SK-N-SH treated with all-trans-retinoic acid at 6 μM for 48 hours (cell line): ENCODE measurements at regions not wholly inside any gene's neighbourhood (a gene's known extent, or its start where the extent isn't known, plus 50 kb on each side); places are given as distances from the start of the nearest gene placed in this dataset.

Experiments
- ATAC-seq: fragments of 200-7000 bp; cut with Tn5 transposase; 3 replicates; pipeline ENCODE4 v1.9.1; 2020; ENCODE audit warnings: mild to moderate bottlenecking, moderate library complexity
- ARNTL ChIP-seq: fragments of 450-650 bp; formaldehyde crosslinking; IDR thresholded peaks from 2 replicates; pipeline ENCODE4 v1.5.0; 2020; ENCODE audit warnings: low read depth, mild to moderate bottlenecking, moderate library complexity, borderline replicate concordance
- BACH2 ChIP-seq: fragments of 250-450 bp; sonication (Bioruptor Pico); IDR thresholded peaks from 2 replicates; pipeline ENCODE4 v1.9.0; 2021; ENCODE audit warnings: mild to moderate bottlenecking, borderline replicate concordance
- CREB5 ChIP-seq: fragments of 250-450 bp; sonication (Bioruptor Pico); IDR thresholded peaks from 2 replicates; pipeline ENCODE4 v1.5.1; 2020; ENCODE audit warnings: low read depth, mild to moderate bottlenecking, moderate library complexity
- CSDC2 ChIP-seq: fragments of 250-450 bp; sonication (Bioruptor Pico); IDR thresholded peaks from 2 replicates; pipeline ENCODE4 v1.5.0; 2020; ENCODE audit warnings: mild to moderate bottlenecking, moderate library complexity
- CSRNP3 ChIP-seq: fragments of 250-450 bp; sonication (Bioruptor Pico); IDR thresholded peaks from 2 replicates; pipeline ENCODE4 v1.5.1; 2021; ENCODE audit warnings: mild to moderate bottlenecking, moderate library complexity
- ESRRG ChIP-seq: fragments of 250-450 bp; sonication (Bioruptor Pico); IDR thresholded peaks from 2 replicates; pipeline ENCODE4 v1.6.1; 2021; ENCODE audit warnings: mild to moderate bottlenecking
- GLIS3 ChIP-seq: fragments of 250-450 bp; sonication (Bioruptor Pico); IDR thresholded peaks from 2 replicates; pipeline ENCODE4 v1.5.0; 2020; ENCODE audit warnings: mild to moderate bottlenecking, moderate library complexity
- ISL1 ChIP-seq: fragments of 250-450 bp; sonication (Bioruptor Pico); IDR thresholded peaks from 2 replicates; pipeline ENCODE4 v2.1.2; 2022; ENCODE audit warnings: mild to moderate bottlenecking, moderate library complexity
- OSR1 ChIP-seq: fragments of 250-450 bp; sonication (Bioruptor Pico); IDR thresholded peaks from 2 replicates; pipeline ENCODE4 v1.8.0; 2022; ENCODE audit warnings: moderate library complexity, mild to moderate bottlenecking, inconsistent platforms
- PATZ1 ChIP-seq: fragments of 250-450 bp; sonication (Bioruptor Pico); IDR thresholded peaks from 2 replicates; pipeline ENCODE4 v1.8.0; 2020; ENCODE audit warnings: mild to moderate bottlenecking, moderate library complexity, borderline replicate concordance
- POU6F1 ChIP-seq: fragments of 250-450 bp; sonication (Bioruptor Pico); IDR thresholded peaks from 2 replicates; pipeline ENCODE4 v1.8.0; 2021; ENCODE audit warnings: low read depth, mild to moderate bottlenecking, moderate library complexity, borderline replicate concordance
- PPARA ChIP-seq: fragments of 250-450 bp; sonication (Bioruptor Pico); IDR thresholded peaks from 2 replicates; pipeline ENCODE4 v1.5.0; 2020; ENCODE audit warnings: mild to moderate bottlenecking, borderline replicate concordance
- SNAI2 ChIP-seq: fragments of 250-450 bp; sonication (Bioruptor Pico); IDR thresholded peaks from 2 replicates; pipeline ENCODE4 v1.5.0; 2020; ENCODE audit warnings: mild to moderate bottlenecking, moderate library complexity
- TCF4 ChIP-seq: fragments of 250-450 bp; sonication (Bioruptor Pico); IDR thresholded peaks from 2 replicates; pipeline ENCODE4 v1.8.0; 2021; ENCODE audit warnings: mild to moderate bottlenecking, moderate library complexity, borderline replicate concordance
- TOX ChIP-seq: fragments of 250-450 bp; sonication (Bioruptor Pico); IDR thresholded peaks from 2 replicates; pipeline ENCODE4 v1.8.0; 2021; ENCODE audit warnings: mild to moderate bottlenecking, moderate library complexity, borderline replicate concordance
- TSHZ2 ChIP-seq: fragments of 250-450 bp; sonication (Bioruptor Pico); IDR thresholded peaks from 2 replicates; pipeline ENCODE4 v1.5.0; 2020; ENCODE audit warnings: mild to moderate bottlenecking, moderate library complexity
- ZFP3 ChIP-seq: fragments of 250-450 bp; sonication (Bioruptor Pico); IDR thresholded peaks from 2 replicates; pipeline ENCODE4 v1.5.0; 2020; ENCODE audit warnings: mild to moderate bottlenecking, moderate library complexity
- ZFP30 ChIP-seq: fragments of 450-650 bp; formaldehyde crosslinking; IDR thresholded peaks from 2 replicates; pipeline ENCODE4 v1.5.0; 2022; ENCODE audit warnings: mild to moderate bottlenecking, moderate library complexity
- ZNF565 ChIP-seq: fragments of 450-650 bp; formaldehyde crosslinking; conservative IDR thresholded peaks from 2 replicates; pipeline ENCODE4 v1.5.0; 2020; ENCODE audit warnings: low read depth, mild to moderate bottlenecking, moderate library complexity
- ZNF70 ChIP-seq: fragments of 450-650 bp; formaldehyde crosslinking; IDR thresholded peaks from 2 replicates; pipeline ENCODE4 v1.5.0; 2020; ENCODE audit warnings: mild to moderate bottlenecking, moderate library complexity
- ZNF8 ChIP-seq: fragments of 450-650 bp; formaldehyde crosslinking; IDR thresholded peaks from 2 replicates; pipeline ENCODE4 v1.5.0; 2020; ENCODE audit warnings: mild to moderate bottlenecking, moderate library complexity

GRCh38 chr9:35547889-35548418, 57.1 kb upstream of the TESK1 start:
- no peak for ATAC-seq

GRCh38 chr9:35548571-35548970, 56.5 kb upstream of the TESK1 start:
- ATAC-seq = no peak
- TF ChIP-seq ISL1 (no peak), ZNF70 (no peak), CSDC2 (no peak), SNAI2 (CRISPR knock-in tag) (no peak), OSR1 (CRISPR knock-in tag) (no peak), POU6F1 (CRISPR knock-in tag) (no peak), PATZ1 (CRISPR knock-in tag) (no peak)

More at GRCh38 chr9:35547889-35548418, 57.1 kb upstream of the TESK1 start:
- no peak for TF ChIP-seq TSHZ2 (CRISPR knock-in tag)
- TF ChIP-seq ZNF565 = no peak
- no peak for TF ChIP-seq ZNF8 (CRISPR knock-in tag)
- TF ChIP-seq CSRNP3 (CRISPR knock-in tag) = no peak
- TF ChIP-seq ZNF70 = no peak
- TF ChIP-seq PPARA (CRISPR knock-in tag) = no peak
- no peak for TF ChIP-seq POU6F1 (CRISPR knock-in tag)
- TF ChIP-seq BACH2 (CRISPR knock-in tag) = no peak
- no peak for TF ChIP-seq ZFP3 (CRISPR knock-in tag)
- no peak for TF ChIP-seq ARNTL (CRISPR knock-in tag)
- TF ChIP-seq TOX (CRISPR knock-in tag) = no peak
- no peak for TF ChIP-seq ISL1
- no peak for TF ChIP-seq PATZ1 (CRISPR knock-in tag)
- TF ChIP-seq ESRRG (CRISPR knock-in tag) = no peak
- no peak for TF ChIP-seq CSDC2
- TF ChIP-seq TCF4 (CRISPR knock-in tag) = no peak
- TF ChIP-seq CREB5 (CRISPR knock-in tag) = no peak
- no peak for TF ChIP-seq SNAI2 (CRISPR knock-in tag)
- no peak for TF ChIP-seq GLIS3 (CRISPR knock-in tag)
- TF ChIP-seq ZFP30 (CRISPR knock-in tag) = no peak
